B cell (primary cell): ENCODE measurements at regions not wholly inside any gene's neighbourhood (a gene's known extent, or its start where the extent isn't known, plus 50 kb on each side); places are given as distances from the start of the nearest gene placed in this dataset.

ENCODE experiments used
- EZH2 ChIP-seq: IDR thresholded peaks from 2 replicates; pipeline ENCODE4 v1.6.1; 2012; ENCODE audit warnings: borderline replicate concordance, low read depth, mild to moderate bottlenecking, moderate library complexity, low read length; ENCODE audit not compliant: insufficient read depth, poor library complexity, severe bottlenecking
- TF ChIP-seq, protein P1 (sequence below): fragments of 200-600 bp; IDR thresholded peaks from one replicate; pipeline ENCODE4 v1.8.0; 2022; ENCODE audit warnings: antibody characterized with exemption, mild to moderate bottlenecking

DNA sequence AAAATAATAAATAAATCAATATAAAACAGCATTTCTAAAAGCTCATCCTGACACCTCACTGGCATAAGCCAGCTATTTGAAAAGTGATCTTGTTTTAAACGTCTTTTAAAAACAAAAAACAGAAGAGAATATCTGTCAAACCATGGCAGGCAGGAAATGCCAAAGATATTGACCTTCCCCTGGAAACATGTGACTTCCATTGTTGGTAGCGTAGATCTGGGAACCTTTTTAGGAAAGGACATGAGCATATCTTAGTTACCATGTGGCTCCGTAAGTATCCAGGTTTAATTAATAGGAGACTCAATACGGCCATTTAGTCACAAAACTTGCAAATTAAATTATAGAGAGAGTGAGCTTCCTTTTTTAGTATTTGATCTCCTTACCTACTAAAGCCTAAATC is 83.0 kb upstream of the KLHL4 start:
- TF ChIP-seq, protein P1, sequence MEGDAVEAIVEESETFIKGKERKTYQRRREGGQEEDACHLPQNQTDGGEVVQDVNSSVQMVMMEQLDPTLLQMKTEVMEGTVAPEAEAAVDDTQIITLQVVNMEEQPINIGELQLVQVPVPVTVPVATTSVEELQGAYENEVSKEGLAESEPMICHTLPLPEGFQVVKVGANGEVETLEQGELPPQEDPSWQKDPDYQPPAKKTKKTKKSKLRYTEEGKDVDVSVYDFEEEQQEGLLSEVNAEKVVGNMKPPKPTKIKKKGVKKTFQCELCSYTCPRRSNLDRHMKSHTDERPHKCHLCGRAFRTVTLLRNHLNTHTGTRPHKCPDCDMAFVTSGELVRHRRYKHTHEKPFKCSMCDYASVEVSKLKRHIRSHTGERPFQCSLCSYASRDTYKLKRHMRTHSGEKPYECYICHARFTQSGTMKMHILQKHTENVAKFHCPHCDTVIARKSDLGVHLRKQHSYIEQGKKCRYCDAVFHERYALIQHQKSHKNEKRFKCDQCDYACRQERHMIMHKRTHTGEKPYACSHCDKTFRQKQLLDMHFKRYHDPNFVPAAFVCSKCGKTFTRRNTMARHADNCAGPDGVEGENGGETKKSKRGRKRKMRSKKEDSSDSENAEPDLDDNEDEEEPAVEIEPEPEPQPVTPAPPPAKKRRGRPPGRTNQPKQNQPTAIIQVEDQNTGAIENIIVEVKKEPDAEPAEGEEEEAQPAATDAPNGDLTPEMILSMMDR = no peak
- TF ChIP-seq EZH2 = no peak
